ENCODE measurements at regions not wholly inside any gene's neighbourhood (a gene's known extent, or its start where the extent isn't known, plus 50 kb on each side); places are given as distances from the start of the nearest gene placed in this dataset.

DNA sequence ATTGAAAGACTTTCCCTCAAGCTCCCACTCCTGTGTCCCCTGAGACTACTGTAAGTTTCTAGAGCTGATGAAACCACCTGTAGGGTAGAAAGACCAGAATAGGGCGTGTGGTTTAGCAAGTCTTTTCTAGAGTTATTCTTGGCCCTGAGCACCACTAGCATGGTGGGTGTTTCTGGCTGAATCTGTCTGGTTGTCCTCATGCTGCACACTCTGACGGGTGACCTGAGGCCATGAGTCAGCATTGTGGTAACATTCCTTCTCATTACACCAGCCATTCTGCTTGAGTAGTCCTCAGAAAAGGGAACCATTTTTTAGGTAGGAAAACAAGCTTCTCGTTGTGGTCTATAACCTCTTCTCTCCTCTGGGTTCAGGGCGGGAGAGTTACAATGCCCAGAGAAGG, 250.3 kb downstream of the SNX13 start:
- Histone ChIP-seq H3K4me3 (replicated peaks in 1 of 3; ENCODE audit: insufficient read depth in 1 of 3, low read depth in 2 of 3, low read length in 3 of 3) (no peak overlapping the region), H3K4me1 (ENCODE audit: insufficient read depth, low read length) (no peaks in the 10 kb centered on the region), H2AFZ (ENCODE audit: low read length) (no peak overlapping the region), H3K27ac (ENCODE audit: extremely low read length, insufficient read depth, low read length) (no peak overlapping the region), H3K79me2 (ENCODE audit: insufficient read depth, low read length) (no peaks in the 10 kb centered on the region), H3K4me2 (ENCODE audit: low read depth, low read length) (no peak overlapping the region), H4K20me1 (ENCODE audit: insufficient read depth, low read length) (no peaks in the 10 kb centered on the region), H3K9me3 (ENCODE audit: low read length) (no peaks in the 10 kb centered on the region), H3K36me3 (replicated peaks in 1 of 2; ENCODE audit: control insufficient read depth in 1 of 2, insufficient read depth in 2 of 2, low read length in 2 of 2) (no peaks in the 10 kb centered on the region), H3K9ac (ENCODE audit: insufficient read depth, low read depth, low read length) (no peak overlapping the region), H3K27me3 (ENCODE audit: control insufficient read depth in 1 of 2, insufficient read depth in 2 of 2, low read length in 2 of 2) (no peaks in the 10 kb centered on the region)
- no TSS peak for BruUV-seq (replicated peaks)
- DNase-seq (ENCODE audit: low spot score), result no peak
- intact Hi-C loops (cut with micrococcal nuclease; ENCODE audit: unreplicated experiment) (no loop called here), in situ Hi-C loops (cut with HindIII; ENCODE audit: extremely low pct_ligation_motif_present, low pct_unique_long_range_greater_than_20kb) (no loop called here)
- CTCF ChIA-PET (ENCODE audit: low intra/inter-chr PET ratio, low total read pairs), result no interaction called here
- ATAC-seq, result no peak
- POLR2A ChIA-PET, result no interaction called here
- WGBS (ENCODE audit: low lambda C conversion rate), result 33% methylated on average over 3 of the region's 4 CpGs
- no peak for FAIRE-seq
- TF ChIP-seq SCMH1 (CRISPR knock-in tag; IDR thresholded peaks at IDR 0.05; ENCODE audit: borderline replicate concordance) (no peak), CBX2 (IDR thresholded peaks at IDR 0.05; ENCODE audit: low read depth, low read length) (no peak), CBX2 (CRISPR knock-in tag; IDR thresholded peaks at IDR 0.05; ENCODE audit: low read depth) (no peak), KLF6 (CRISPR knock-in tag; IDR thresholded peaks at IDR 0.05) (no peak), HNF4A (CRISPR knock-in tag; IDR thresholded peaks at IDR 0.05) (no peak), ZNF143 (CRISPR knock-in tag; IDR thresholded peaks at IDR 0.05) (no peak), HDAC6 (IDR thresholded peaks at IDR 0.05; ENCODE audit: low read depth, low read length) (no peak), ZNF207 (IDR thresholded peaks at IDR 0.05; ENCODE audit: borderline replicate concordance) (no peak), REPIN1 (CRISPR knock-in tag; IDR thresholded peaks at IDR 0.05; ENCODE audit: borderline replicate concordance, low read depth) (no peak), ZNF563 (CRISPR knock-in tag; IDR thresholded peaks at IDR 0.05) (no peak), ZNF614 (CRISPR knock-in tag; IDR thresholded peaks at IDR 0.05; ENCODE audit: borderline replicate concordance) (no peak), FOSL2 (CRISPR knock-in tag; IDR thresholded peaks at IDR 0.05) (0 out of 2 replicates have a peak, but pooled peaks have one; percentile 31), ZNF337 (CRISPR knock-in tag; IDR thresholded peaks at IDR 0.05; ENCODE audit: borderline replicate concordance, low read depth) (no peak)
- TF ChIP-seq, protein P1, sequence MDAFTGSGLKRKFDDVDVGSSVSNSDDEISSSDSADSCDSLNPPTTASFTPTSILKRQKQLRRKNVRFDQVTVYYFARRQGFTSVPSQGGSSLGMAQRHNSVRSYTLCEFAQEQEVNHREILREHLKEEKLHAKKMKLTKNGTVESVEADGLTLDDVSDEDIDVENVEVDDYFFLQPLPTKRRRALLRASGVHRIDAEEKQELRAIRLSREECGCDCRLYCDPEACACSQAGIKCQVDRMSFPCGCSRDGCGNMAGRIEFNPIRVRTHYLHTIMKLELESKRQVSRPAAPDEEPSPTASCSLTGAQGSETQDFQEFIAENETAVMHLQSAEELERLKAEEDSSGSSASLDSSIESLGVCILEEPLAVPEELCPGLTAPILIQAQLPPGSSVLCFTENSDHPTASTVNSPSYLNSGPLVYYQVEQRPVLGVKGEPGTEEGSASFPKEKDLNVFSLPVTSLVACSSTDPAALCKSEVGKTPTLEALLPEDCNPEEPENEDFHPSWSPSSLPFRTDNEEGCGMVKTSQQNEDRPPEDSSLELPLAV (CRISPR knock-in tag; conservative IDR thresholded peaks at IDR 0.05; ENCODE audit: low read depth), result no peak
- TF ChIP-seq, protein P2, sequence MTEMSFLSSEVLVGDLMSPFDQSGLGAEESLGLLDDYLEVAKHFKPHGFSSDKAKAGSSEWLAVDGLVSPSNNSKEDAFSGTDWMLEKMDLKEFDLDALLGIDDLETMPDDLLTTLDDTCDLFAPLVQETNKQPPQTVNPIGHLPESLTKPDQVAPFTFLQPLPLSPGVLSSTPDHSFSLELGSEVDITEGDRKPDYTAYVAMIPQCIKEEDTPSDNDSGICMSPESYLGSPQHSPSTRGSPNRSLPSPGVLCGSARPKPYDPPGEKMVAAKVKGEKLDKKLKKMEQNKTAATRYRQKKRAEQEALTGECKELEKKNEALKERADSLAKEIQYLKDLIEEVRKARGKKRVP (CRISPR knock-in tag; IDR thresholded peaks at IDR 0.05), result peak in 1 of 2 experiments; percentile 67; a peak in 2 of 4 replicates
- TF ChIP-seq, protein P3, sequence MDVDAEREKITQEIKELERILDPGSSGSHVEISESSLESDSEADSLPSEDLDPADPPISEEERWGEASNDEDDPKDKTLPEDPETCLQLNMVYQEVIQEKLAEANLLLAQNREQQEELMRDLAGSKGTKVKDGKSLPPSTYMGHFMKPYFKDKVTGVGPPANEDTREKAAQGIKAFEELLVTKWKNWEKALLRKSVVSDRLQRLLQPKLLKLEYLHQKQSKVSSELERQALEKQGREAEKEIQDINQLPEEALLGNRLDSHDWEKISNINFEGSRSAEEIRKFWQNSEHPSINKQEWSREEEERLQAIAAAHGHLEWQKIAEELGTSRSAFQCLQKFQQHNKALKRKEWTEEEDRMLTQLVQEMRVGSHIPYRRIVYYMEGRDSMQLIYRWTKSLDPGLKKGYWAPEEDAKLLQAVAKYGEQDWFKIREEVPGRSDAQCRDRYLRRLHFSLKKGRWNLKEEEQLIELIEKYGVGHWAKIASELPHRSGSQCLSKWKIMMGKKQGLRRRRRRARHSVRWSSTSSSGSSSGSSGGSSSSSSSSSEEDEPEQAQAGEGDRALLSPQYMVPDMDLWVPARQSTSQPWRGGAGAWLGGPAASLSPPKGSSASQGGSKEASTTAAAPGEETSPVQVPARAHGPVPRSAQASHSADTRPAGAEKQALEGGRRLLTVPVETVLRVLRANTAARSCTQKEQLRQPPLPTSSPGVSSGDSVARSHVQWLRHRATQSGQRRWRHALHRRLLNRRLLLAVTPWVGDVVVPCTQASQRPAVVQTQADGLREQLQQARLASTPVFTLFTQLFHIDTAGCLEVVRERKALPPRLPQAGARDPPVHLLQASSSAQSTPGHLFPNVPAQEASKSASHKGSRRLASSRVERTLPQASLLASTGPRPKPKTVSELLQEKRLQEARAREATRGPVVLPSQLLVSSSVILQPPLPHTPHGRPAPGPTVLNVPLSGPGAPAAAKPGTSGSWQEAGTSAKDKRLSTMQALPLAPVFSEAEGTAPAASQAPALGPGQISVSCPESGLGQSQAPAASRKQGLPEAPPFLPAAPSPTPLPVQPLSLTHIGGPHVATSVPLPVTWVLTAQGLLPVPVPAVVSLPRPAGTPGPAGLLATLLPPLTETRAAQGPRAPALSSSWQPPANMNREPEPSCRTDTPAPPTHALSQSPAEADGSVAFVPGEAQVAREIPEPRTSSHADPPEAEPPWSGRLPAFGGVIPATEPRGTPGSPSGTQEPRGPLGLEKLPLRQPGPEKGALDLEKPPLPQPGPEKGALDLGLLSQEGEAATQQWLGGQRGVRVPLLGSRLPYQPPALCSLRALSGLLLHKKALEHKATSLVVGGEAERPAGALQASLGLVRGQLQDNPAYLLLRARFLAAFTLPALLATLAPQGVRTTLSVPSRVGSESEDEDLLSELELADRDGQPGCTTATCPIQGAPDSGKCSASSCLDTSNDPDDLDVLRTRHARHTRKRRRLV (CRISPR knock-in tag; IDR thresholded peaks at IDR 0.05), result no peak
- TF ChIP-seq, protein P4, sequence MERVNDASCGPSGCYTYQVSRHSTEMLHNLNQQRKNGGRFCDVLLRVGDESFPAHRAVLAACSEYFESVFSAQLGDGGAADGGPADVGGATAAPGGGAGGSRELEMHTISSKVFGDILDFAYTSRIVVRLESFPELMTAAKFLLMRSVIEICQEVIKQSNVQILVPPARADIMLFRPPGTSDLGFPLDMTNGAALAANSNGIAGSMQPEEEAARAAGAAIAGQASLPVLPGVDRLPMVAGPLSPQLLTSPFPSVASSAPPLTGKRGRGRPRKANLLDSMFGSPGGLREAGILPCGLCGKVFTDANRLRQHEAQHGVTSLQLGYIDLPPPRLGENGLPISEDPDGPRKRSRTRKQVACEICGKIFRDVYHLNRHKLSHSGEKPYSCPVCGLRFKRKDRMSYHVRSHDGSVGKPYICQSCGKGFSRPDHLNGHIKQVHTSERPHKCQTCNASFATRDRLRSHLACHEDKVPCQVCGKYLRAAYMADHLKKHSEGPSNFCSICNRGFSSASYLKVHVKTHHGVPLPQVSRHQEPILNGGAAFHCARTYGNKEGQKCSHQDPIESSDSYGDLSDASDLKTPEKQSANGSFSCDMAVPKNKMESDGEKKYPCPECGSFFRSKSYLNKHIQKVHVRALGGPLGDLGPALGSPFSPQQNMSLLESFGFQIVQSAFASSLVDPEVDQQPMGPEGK (CRISPR knock-in tag; IDR thresholded peaks at IDR 0.05), result no peak

Data from HepG2 (cell line).